Choroid plexus epithelial cell (primary cell): ENCODE measurements at regions not wholly inside any gene's neighbourhood (a gene's known extent, or its start where the extent isn't known, plus 50 kb on each side); places are given as distances from the start of the nearest gene placed in this dataset.
"Not testable (repeated sequence)": the region's sequence is repeated elsewhere in the genome, so short reads cannot be mapped to it uniquely, and the experiment has no call there.

Experiments
- DNase-seq: peaks from one replicate; pipeline ENCODE4 v3.0.0-alpha.2; 2010; ENCODE audit warnings: low read depth
- H3K4me3 ChIP-seq: 2 replicates; pipeline ENCODE4 v1.5.1; 2011; ENCODE audit warnings: low read depth, mild to moderate bottlenecking, control low read depth, low read length, moderate library complexity
- CTCF ChIP-seq: conservative IDR thresholded peaks from 2 replicates; pipeline ENCODE4 v1.5.1; 2011; ENCODE audit warnings: low read depth, mild to moderate bottlenecking, control low read depth, inconsistent platforms, low read length, moderate library complexity

- no peak for TF ChIP-seq CTCF
- H3K4me3 ChIP-seq = no peak overlapping the region
- DNase-seq = no peak
Observed at GRCh38 chr6:160871320-160871719, 120.2 kb upstream of the MAP3K4 start.

GRCh38 chr6:160881148-160881808 is 110.3 kb upstream of the MAP3K4 start:
- TF ChIP-seq CTCF = no peak
- DNase-seq = no peak
- H3K4me3 ChIP-seq = no peak overlapping the region

- no peak for TF ChIP-seq CTCF
- no peak for DNase-seq
- H3K4me3 ChIP-seq = no peak overlapping the region
Observed at GRCh38 chr6:160882006-160882405, 109.6 kb upstream of the MAP3K4 start.

- peak; percentile 28 for DNase-seq
- no peak overlapping the region for H3K4me3 ChIP-seq
- TF ChIP-seq CTCF = no peak
Observed at GRCh38 chr6:160882791-160883279, 108.7 kb upstream of the MAP3K4 start.

GRCh38 chr6:160883560-160883959 is 108.0 kb upstream of the MAP3K4 start:
- no peak for DNase-seq
- no peak for TF ChIP-seq CTCF
- no peak overlapping the region for H3K4me3 ChIP-seq

GRCh38 chr6:160883999-160884398 is 107.6 kb upstream of the MAP3K4 start:
- H3K4me3 ChIP-seq = no peak overlapping the region
- TF ChIP-seq CTCF = no peak
- no peak for DNase-seq

GRCh38 chr6:160889148-160889547 is 102.4 kb upstream of the MAP3K4 start:
- H3K4me3 ChIP-seq, DNase-seq: not testable (repeated sequence)
